Posterior cingulate gyrus (tissue), 11 donors: ENCODE measurements at regions not wholly inside any gene's neighbourhood (a gene's known extent, or its start where the extent isn't known, plus 50 kb on each side); places are given as distances from the start of the nearest gene placed in this dataset.
"Not testable (repeated sequence)": the region's sequence is repeated elsewhere in the genome, so short reads cannot be mapped to it uniquely, and the experiment has no call there.

ENCODE experiments used
- DNase-seq, 10 donors: peaks; one replicate each; pipeline versions ENCODE4 v3.0.0 to v3.0.0-alpha.2; 2020 to 2021; ENCODE audit warnings: mixed read lengths in 3 of 10
- intact Hi-C: fragments of 100-400 bp; cut with DNase I; formaldehyde crosslinking; loops from one replicate; pipeline ENCODE4 v1.15.1; 2023

GRCh38 chr1:29695803-29696202 lies 459.5 kb downstream of the PTPRU start:
- no peak for DNase-seq
- intact Hi-C loops, result no loop called here

DNA sequence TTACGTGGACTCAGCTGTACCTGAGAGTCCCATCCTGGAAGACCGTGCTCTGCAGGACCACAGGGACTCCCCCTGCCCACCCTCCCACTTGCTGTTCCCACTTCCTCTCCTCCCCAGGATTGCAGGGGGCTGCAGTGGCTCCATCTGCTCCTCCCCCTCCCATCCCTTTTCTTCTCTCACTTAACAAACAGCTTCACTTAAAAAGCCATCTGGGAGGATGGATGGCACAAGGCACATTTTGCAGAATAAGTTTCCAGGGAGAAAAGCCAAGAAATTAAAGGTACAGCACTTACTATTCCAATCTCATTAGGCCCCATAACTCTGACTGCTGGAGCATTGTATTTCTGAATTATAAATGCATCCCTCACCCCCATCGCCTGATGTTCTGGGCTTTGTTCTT lies 458.7 kb downstream of the PTPRU start:
- no peak for DNase-seq
- intact Hi-C loops, result no loop called here

- no peak for DNase-seq
Measured at GRCh38 chr1:29691499-29691898, 455.2 kb downstream of the PTPRU start.

DNA sequence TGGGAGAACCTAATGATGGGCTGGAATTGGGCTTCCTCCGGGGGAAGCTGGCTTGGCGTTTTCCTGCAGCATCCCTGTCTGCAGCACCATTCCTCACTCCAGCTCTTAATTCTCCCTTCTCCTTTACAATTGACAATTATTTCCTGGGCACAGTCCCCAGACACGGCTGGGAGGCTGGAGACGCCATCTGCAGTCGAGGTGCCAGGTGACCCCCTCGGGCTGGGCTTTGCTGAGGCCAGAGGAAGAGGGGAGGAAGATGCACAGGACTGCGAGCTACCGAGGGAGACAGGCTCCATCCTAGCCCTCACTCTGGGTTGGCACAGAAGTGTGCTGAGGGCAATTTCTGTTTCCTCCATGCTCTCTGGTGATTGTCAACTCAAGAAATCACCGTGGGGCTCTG lies 453.8 kb downstream of the PTPRU start:
- intact Hi-C loops, result no loop called here
- peak in 3 of 10 donors; percentile 2 to 64 (median 2) for DNase-seq

More at GRCh38 chr1:29691499-29691898, 455.2 kb downstream of the PTPRU start:
- intact Hi-C loops, result no loop called here

DNA sequence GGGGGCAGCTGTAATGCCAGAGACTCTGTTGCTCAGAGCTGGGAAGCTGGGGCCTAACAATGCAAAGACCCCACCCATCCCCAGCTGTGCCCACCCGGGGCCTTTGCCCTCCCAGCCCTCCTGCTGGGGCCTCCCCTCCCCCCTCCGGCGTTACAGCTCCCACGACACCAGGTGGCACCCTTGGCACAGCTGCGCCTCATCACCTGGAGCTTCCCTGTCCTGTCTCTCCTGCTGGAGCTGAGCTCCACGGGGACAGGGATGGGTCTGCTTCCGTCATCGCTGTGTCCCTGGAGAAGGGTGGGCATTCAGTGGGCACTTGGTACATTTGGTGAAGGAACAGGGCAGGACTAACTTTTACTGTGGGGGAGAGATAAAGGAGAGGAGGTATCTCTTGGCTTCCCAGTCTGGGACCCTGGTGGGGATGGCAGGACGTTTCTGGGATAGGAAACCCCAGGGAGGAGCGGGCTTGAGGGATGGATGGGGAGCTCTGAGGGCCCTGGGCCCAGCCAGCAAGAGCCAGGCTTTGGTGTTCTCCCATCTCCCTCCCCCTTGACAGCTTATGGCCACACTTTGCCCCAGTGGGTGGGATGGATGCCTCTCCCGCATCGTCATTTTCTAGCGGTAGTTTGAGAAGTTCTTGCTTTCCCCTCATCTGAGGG lies 453.2 kb downstream of the PTPRU start:
- intact Hi-C loops, result no loop called here
- DNase-seq, result peak in 1 of 10 donors; percentile 64

- peak in 1 of 10 donors; percentile 57 for DNase-seq
- intact Hi-C loops, result no loop called here
Measured at GRCh38 chr1:29688471-29689365, 452.4 kb downstream of the PTPRU start.

DNA sequence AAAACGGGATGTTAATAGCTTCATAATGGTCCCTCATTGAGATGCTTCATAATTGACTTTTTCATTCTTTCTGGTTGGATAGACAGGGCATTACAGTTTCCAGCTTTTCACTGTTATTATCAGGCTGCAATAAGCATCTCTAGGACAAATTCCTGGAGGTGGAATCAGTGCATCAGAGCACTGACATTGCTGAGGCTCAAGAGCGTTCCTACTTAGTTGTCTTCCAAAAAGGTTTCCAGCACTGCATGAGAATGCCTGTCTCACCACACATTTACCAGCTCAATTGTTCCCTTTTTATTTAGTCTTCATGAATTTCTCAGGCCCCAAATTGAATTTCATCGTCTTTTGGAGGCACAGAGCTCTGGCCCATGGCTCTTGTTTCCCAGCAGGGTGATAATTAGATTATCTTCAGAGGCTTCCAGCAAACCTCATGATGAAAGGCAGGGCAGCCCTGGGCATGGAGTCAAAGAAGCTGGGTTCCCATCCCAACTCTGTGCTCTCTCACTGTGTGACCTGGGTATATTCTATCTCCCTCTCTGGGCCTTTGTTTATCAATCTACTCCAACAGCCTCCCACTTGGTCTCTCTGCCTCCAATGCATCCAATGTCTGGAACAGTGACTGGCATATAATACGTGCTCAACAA lies 451.4 kb downstream of the PTPRU start:
- intact Hi-C loops, result no loop called here

DNA sequence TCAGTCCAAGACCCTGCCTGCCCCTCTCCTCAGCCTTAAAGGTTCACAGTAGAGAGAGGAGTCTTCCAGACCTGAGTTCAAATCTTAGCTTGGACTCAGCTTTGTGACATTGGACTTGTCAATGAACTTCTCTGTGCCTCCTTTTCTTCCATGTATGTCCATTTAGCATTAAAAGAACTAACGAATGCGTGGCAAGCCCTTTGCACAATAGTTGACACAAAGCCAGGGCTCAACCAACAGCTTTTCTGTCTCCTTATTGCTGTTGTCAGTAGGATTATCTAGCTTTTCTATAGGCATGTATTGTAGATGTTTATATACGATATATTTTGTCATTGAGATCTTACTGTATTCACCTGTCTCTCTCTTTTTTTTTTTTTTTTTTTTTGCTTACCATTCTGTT lies 450.8 kb downstream of the PTPRU start:
- intact Hi-C loops, result no loop called here
- no peak for DNase-seq

More for the DNA sequence above, 451.4 kb downstream of the PTPRU start:
- no peak for DNase-seq

DNA sequence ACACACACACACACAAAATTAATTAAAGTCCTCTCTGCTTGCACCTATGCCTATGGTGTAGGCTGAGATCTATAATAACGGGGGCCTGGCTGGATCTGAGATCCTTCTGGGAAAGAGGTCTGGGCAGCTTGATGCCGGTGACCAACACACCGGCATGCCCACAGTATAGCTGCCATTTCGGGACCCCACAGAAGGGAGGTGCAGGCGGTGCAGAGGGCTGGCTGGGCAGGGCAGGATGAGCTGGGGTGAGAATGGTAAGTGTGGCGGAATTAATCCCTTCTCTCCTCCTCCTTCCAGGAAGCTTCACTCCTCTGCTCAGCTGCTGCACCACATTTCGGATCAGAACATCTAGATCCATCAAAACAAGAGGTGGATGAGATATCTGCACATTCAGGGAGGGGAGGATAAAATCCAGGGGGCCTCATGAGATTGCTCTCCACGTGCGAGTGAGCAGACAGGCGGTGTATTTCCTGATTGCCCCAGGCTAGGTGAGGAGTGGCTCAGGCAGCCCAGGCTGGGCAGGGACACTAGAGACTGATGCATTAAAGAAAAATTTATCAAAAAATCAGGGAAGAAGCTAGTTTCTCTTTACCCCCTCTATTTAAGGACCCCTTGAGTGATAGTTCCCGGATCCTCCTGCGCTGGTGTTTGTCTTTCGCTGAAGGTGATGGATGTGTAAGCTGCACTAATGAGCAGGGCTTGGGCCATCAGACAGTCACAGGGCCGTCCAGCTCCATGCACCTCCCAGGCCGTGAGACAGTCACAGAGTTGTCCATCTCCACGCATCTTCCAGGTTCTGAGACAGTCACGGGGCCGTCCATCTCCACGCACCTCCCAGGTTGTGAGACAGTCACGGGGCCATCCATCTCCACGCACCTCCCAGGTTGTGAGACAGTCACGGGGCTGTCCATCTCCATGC lies 449.9 kb downstream of the PTPRU start:
- intact Hi-C loops, result no loop called here
- peak in 1 of 10 donors; percentile 13 for DNase-seq

- intact Hi-C loops, result no loop called here
- peak in 1 of 10 donors; percentile 62 for DNase-seq
Measured at GRCh38 chr1:29685387-29685786, 449.1 kb downstream of the PTPRU start.

DNA sequence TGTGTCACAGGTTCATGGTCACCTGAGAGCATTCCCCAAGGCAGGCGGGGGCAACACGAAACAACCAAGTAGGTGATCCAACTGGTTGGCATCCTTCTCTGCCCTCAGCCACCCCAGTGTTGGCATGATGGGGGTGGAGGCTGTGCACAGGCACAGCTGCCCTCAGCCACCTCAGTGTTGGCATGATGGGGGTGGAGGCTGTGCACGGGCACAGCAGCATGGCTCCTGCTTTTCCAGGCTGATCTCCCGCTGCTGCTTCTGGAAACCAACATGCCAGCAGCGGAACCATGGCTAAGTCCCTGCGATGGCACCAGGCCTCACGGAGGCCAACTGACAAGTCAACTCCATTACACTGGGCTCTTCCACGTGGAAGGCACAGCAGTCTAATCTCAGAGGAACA lies 447.8 kb downstream of the PTPRU start:
- intact Hi-C loops, result no loop called here
- DNase-seq, result peak in 1 of 10 donors; percentile 74

GRCh38 chr1:29683472-29683871 lies 447.1 kb downstream of the PTPRU start:
- intact Hi-C loops, result no loop called here
- DNase-seq, result peak in 1 of 10 donors; percentile 21

DNA sequence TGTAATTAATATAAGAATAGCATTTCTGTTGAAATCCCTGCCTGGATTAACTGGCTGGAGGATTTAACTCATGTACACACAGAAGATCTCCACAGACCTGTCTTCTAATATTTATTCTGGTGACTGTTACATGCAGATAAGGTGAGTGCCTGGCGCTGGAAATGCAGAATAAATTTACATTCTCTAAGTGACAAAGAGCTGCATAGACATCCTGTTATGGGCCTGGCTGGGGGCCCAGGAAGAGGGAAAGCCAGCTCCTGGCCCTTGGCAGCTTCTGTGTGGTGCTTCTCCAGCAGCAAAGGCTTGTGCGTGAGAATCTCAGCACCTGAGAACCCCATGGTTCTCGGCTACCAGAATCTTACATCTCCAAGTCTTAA lies 446.6 kb downstream of the PTPRU start:
- DNase-seq, result peak in 4 of 10 donors; percentile 27 to 90 (median 40)
- intact Hi-C loops, result no loop called here

- intact Hi-C loops, result no loop called here
- peak in 1 of 10 donors; percentile 70 for DNase-seq
Measured at GRCh38 chr1:29682171-29682918, 446.0 kb downstream of the PTPRU start.

DNA sequence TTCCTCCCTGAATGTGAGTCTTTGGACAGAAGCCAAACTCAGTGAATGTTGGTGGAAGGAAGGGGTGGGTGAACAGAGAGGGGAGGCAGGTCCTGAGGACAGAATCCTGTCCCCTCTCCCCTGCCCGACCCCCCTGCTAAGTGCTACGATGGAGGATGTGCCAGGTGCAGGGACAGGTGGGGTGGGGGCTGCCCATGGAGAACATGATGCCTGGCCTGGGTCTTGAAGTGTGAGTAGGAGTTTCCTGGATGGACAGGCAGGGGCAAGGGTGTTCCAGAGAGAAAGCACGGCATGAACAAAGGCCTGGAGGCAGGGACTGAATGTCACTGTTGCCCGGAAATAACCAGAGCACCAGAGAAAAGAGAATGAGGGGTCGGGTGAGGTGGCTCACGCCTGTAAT lies 445.1 kb downstream of the PTPRU start:
- not testable (repeated sequence) for DNase-seq

DNA sequence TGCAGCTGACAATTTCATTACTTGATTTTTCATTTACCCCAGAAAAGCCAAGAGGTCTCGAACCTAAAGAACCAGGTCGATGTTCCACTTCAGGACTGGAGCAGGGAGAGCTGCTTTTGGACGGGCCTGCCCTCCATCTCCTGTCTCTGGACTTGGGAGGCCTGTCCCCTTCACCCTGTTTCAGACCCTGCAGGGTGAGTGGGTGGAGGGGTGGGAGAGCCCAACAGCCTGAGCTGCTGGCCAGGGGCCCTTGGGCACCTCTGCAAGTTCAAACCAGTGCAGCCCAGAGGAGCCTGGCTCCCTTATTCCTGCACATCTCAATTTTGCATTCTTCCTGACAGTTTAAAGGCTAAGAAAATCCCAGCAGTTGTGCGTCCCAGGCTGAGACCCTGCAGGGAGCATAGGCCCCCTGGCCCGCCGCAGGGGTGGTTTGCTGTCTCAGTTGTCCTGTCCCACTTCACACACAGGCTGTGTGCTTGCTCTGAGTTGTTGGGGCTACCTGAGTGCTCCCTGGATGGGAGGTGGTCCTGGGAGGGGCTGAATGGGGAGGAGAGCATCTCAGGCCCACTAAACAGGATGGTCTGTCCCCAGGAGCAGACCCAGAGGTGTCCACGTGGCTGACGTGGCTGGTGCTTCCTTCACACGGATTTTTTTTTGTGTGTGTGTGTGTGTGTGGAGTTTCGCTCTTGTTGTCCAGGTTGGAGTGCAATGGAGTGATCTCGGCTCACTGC lies 443.7 kb downstream of the PTPRU start:
- peak in 1 of 10 donors; percentile 79 for DNase-seq
- intact Hi-C loops, result no loop called here

More for the DNA sequence above, 445.1 kb downstream of the PTPRU start:
- intact Hi-C loops, result not testable (repeated sequence)

- DNase-seq, result peak in 1 of 10 donors; percentile 28
- intact Hi-C loops, result no loop called here
Measured at GRCh38 chr1:29679316-29679715, 443.0 kb downstream of the PTPRU start.
